Ovary (tissue), 3 donors: ENCODE measurements at regions not wholly inside any gene's neighbourhood (a gene's known extent, or its start where the extent isn't known, plus 50 kb on each side); places are given as distances from the start of the nearest gene placed in this dataset.

ENCODE experiments used
- CTCF ChIP-seq, 3 donors: fragments of 450-650 bp in 2 of 3; fragments of 200-600 bp in 1 of 3; IDR thresholded peaks; one replicate each; pipeline versions ENCODE4 v1.5.1 to v1.8.0; 2016 to 2022; ENCODE audit warnings: antibody characterized with exemption in 3 of 3, mild to moderate bottlenecking in 1 of 3
- EP300 ChIP-seq: sonication (generic); formaldehyde crosslinking; IDR thresholded peaks from one replicate; pipeline ENCODE4 v1.6.1; 2017; ENCODE audit warnings: antibody characterized with exemption
- POLR2A ChIP-seq: fragments of 450-650 bp; IDR thresholded peaks from one replicate; pipeline ENCODE4 v1.6.1; 2017; ENCODE audit warnings: antibody characterized with exemption, mild to moderate bottlenecking, moderate library complexity
- donor health status: DM: no; HTN: no; CAD: no.

GRCh38 chr12:107369679-107370078, 276.3 kb upstream of the CRY1 start:
- TF ChIP-seq POLR2A (no peak), CTCF (IDR thresholded peaks at IDR 0.05) (no peak), EP300 (no peak)
